Loucy (cell line): ENCODE measurements at regions not wholly inside any gene's neighbourhood (a gene's known extent, or its start where the extent isn't known, plus 50 kb on each side); places are given as distances from the start of the nearest gene placed in this dataset.

Experiments
- H2AFZ ChIP-seq: fragments of 200-600 bp; sonication (generic); 2 replicates; pipeline ENCODE4 v1.6.0; 2016; ENCODE audit warnings: antibody characterized with exemption, mild to moderate bottlenecking, low read length, moderate library complexity
- H3F3A ChIP-seq: fragments of 200-600 bp; 2 replicates; pipeline ENCODE4 v1.6.0; 2016; ENCODE audit warnings: antibody characterized with exemption, low read depth, mild to moderate bottlenecking
- H3K27me3 ChIP-seq: fragments of 200-600 bp; sonication (generic); 2 replicates; pipeline ENCODE4 v1.6.1; 2014; ENCODE audit warnings: low read length, mild to moderate bottlenecking; ENCODE audit not compliant: insufficient read depth, poor library complexity, severe bottlenecking
- H3K36me3 ChIP-seq: fragments of 200-600 bp; sonication (generic); 2 replicates; pipeline ENCODE4 v1.6.1; 2016; ENCODE audit warnings: low read length; ENCODE audit not compliant: insufficient read depth
- H3K4me1 ChIP-seq: fragments of 200-600 bp; sonication (generic); 2 replicates; pipeline ENCODE4 v1.5.1; 2014; ENCODE audit warnings: low read length, mild to moderate bottlenecking; ENCODE audit not compliant: insufficient read depth, poor library complexity, severe bottlenecking
- H3K4me2 ChIP-seq: fragments of 200-600 bp; sonication (generic); 2 replicates; pipeline ENCODE4 v1.6.0; 2014; ENCODE audit warnings: antibody characterized with exemption, low read length, low read depth, mild to moderate bottlenecking; ENCODE audit not compliant: poor library complexity, severe bottlenecking
- H3K4me3 ChIP-seq: fragments of 200-600 bp; sonication (generic); 2 replicates; pipeline ENCODE4 v1.5.1; 2014; ENCODE audit warnings: low read length, mild to moderate bottlenecking, mixed read lengths; ENCODE audit not compliant: poor library complexity, severe bottlenecking
- H3K79me2 ChIP-seq: fragments of 200-600 bp; sonication (generic); 2 replicates; pipeline ENCODE4 v1.6.1; 2014; ENCODE audit warnings: low read length; ENCODE audit not compliant: insufficient read depth
- H3K9ac ChIP-seq: fragments of 200-600 bp; sonication (generic); 2 replicates; pipeline ENCODE4 v1.6.0; 2014; ENCODE audit warnings: mild to moderate bottlenecking, low read depth, low read length, moderate library complexity; ENCODE audit not compliant: poor library complexity, severe bottlenecking
- H3K9me2 ChIP-seq: fragments of 200-600 bp; sonication (generic); replicated peaks from 2 replicates; pipeline ENCODE4 v1.6.1; 2016; ENCODE audit warnings: low read depth, low read length, mixed read lengths
- H3K9me3 ChIP-seq: fragments of 200-600 bp; sonication (generic); 2 replicates; pipeline ENCODE4 v1.6.1; 2014; ENCODE audit warnings: mild to moderate bottlenecking, antibody characterized with exemption, low read length, low read depth; ENCODE audit not compliant: insufficient read depth
- H4K20me1 ChIP-seq: fragments of 200-600 bp; sonication (generic); 2 replicates; pipeline ENCODE4 v1.6.0; 2014; ENCODE audit warnings: antibody characterized with exemption, low read length, mild to moderate bottlenecking; ENCODE audit not compliant: insufficient read depth, poor library complexity, severe bottlenecking
- EZH2phosphoT487 ChIP-seq: fragments of 200-600 bp; IDR thresholded peaks from 2 replicates; pipeline ENCODE4 v1.6.1; 2018; ENCODE audit warnings: antibody characterized with exemption, mild to moderate bottlenecking, moderate library complexity, borderline replicate concordance
- TF ChIP-seq, protein P1 (sequence below): fragments of 200-600 bp; sonication (generic); conservative IDR thresholded peaks from 2 replicates; pipeline ENCODE4 v1.5.1; 2014; ENCODE audit warnings: mild to moderate bottlenecking, antibody characterized with exemption, low read length

DNA sequence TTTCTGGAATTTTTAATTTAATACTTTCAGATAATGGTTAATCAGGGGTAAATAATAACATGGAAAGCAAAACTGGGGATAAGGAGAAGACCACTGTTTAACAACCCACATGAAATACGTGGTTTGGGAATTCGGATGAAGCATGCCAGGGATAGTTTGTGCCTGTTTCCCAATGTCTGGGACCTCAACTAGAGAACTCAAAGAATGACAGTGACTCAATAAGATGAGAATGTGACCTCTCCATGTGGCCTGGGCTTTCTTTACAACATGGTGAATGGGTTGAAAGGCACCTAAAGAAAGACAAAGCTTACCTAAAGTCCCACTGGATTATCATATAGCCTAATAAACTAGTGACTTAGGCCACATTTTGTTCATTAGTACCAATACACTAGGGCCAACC lies 460.3 kb upstream of the LRFN5 start:
- Histone ChIP-seq H3K9ac (no peak overlapping the region), H3K9me2 (no peaks in the 10 kb centered on the region), H3K27me3 (no peaks in the 10 kb centered on the region), H2AFZ (no peak overlapping the region), H3K4me3 (no peak overlapping the region), H3F3A (no peaks in the 10 kb centered on the region), H3K36me3 (no peaks in the 10 kb centered on the region), H3K79me2 (no peaks in the 10 kb centered on the region), H3K4me2 (no peak overlapping the region), H3K9me3 (no peaks in the 10 kb centered on the region; the same call in 1 of the 2 replicates), H3K4me1 (no peaks in the 10 kb centered on the region), H4K20me1 (no peaks in the 10 kb centered on the region)
- TF ChIP-seq EZH2phosphoT487 = no peak
- TF ChIP-seq, protein P1, sequence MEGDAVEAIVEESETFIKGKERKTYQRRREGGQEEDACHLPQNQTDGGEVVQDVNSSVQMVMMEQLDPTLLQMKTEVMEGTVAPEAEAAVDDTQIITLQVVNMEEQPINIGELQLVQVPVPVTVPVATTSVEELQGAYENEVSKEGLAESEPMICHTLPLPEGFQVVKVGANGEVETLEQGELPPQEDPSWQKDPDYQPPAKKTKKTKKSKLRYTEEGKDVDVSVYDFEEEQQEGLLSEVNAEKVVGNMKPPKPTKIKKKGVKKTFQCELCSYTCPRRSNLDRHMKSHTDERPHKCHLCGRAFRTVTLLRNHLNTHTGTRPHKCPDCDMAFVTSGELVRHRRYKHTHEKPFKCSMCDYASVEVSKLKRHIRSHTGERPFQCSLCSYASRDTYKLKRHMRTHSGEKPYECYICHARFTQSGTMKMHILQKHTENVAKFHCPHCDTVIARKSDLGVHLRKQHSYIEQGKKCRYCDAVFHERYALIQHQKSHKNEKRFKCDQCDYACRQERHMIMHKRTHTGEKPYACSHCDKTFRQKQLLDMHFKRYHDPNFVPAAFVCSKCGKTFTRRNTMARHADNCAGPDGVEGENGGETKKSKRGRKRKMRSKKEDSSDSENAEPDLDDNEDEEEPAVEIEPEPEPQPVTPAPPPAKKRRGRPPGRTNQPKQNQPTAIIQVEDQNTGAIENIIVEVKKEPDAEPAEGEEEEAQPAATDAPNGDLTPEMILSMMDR = no peak

DNA sequence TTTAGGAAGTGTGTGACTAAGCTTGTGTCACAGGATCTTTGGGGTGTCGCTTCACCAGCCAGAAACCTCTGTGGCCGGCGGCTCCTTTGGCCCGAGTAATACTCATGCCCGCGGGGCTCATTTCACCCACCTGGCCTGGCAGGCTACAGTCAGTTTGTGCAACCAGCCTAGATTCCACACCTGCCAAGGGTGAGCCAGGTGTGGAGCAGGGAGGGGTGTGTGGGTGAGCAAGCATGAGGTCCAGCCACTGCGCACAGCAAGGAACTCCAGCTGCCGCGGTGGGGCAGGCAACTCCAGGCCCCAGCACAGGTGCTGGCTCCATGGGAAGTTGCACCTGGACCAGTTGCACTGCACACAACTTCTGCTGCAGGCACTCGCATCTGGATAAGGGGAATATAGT lies 462.3 kb upstream of the LRFN5 start:
- Histone ChIP-seq H3F3A (no peaks in the 10 kb centered on the region), H3K4me2 (no peak overlapping the region), H3K9me2 (no peaks in the 10 kb centered on the region), H3K4me3 (no peak overlapping the region), H4K20me1 (no peaks in the 10 kb centered on the region), H3K4me1 (no peaks in the 10 kb centered on the region), H3K36me3 (no peaks in the 10 kb centered on the region), H2AFZ (no peak overlapping the region), H3K79me2 (no peaks in the 10 kb centered on the region), H3K9ac (no peak overlapping the region), H3K27me3 (no peaks in the 10 kb centered on the region), H3K9me3 (no peaks in the 10 kb centered on the region; the same call in 1 of the 2 replicates)
- TF ChIP-seq EZH2phosphoT487 = no peak
- TF ChIP-seq, protein P1 = no peak

DNA sequence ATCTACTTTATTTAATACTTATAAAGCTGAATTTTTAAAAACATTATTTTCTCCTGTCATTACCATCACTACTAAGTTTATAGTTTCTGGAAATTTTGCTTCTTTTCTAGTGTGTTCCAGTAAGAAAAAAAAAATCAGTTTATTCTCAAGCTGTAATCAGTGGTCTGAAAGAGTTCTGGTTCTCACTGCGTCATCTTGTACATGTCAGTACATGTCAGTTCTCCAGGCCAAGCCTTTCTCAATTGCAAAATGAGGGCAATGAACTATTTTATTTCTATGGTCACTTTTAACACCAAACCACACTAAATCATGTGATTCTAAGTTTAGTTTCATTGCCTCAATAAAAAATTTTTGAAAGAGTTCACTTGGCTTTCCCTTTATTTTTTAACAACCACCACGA lies 468.9 kb upstream of the LRFN5 start:
- TF ChIP-seq EZH2phosphoT487 = no peak
- TF ChIP-seq, protein P1 = no peak
- no peaks in the 10 kb centered on the region for H3K9me2 ChIP-seq
- no peaks in the 10 kb centered on the region for H3K27me3 ChIP-seq
- no peaks in the 10 kb centered on the region for H4K20me1 ChIP-seq
- no peak overlapping the region for H3K9ac ChIP-seq
- H3K4me1 ChIP-seq = no peaks in the 10 kb centered on the region
- H3F3A ChIP-seq = no peaks in the 10 kb centered on the region
- no peaks in the 10 kb centered on the region for H3K36me3 ChIP-seq
- no peak overlapping the region for H3K4me2 ChIP-seq
- H3K9me3 ChIP-seq = no peaks in the 10 kb centered on the region
- H3K4me3 ChIP-seq = no peak overlapping the region
- no peaks in the 10 kb centered on the region for H3K79me2 ChIP-seq
- H2AFZ ChIP-seq = no peak overlapping the region
